GM19025 (cell line): ENCODE measurements at regions not wholly inside any gene's neighbourhood (a gene's known extent, or its start where the extent isn't known, plus 50 kb on each side); places are given as distances from the start of the nearest gene placed in this dataset.

Source experiments
- ATAC-seq: cut with Tn5 transposase; IDR thresholded peaks from one replicate; pipeline ENCODE4 v1.9.1; 2021; ENCODE audit warnings: mild to moderate bottlenecking, low read depth, moderate library complexity; ENCODE audit not compliant: unreplicated experiment

- no peak for ATAC-seq
Observed at GRCh38 chr16:49084628-49085390, 196.8 kb downstream of the CBLN1 start.

- no peak for ATAC-seq
Observed at GRCh38 chr16:49081554-49081953, 200.1 kb downstream of the CBLN1 start.

GRCh38 chr16:49081086-49081485, 200.6 kb downstream of the CBLN1 start:
- no peak for ATAC-seq

- ATAC-seq: no peak
Observed at GRCh38 chr16:49078571-49078970, 203.1 kb downstream of the CBLN1 start.

- ATAC-seq: no peak
Observed at GRCh38 chr16:49078104-49078503, 203.5 kb downstream of the CBLN1 start.

- no peak for ATAC-seq
Observed at GRCh38 chr16:49075709-49076108, 205.9 kb downstream of the CBLN1 start.

GRCh38 chr16:49068224-49068623, 213.4 kb downstream of the CBLN1 start:
- no peak for ATAC-seq

GRCh38 chr16:49067776-49068175, 213.9 kb downstream of the CBLN1 start:
- no peak for ATAC-seq

- ATAC-seq: no peak
Observed at GRCh38 chr16:49061137-49061714, 220.4 kb downstream of the CBLN1 start.

- ATAC-seq: no peak
Observed at GRCh38 chr16:49060728-49061127, 220.9 kb downstream of the CBLN1 start.

- no peak for ATAC-seq
Observed at GRCh38 chr16:49058382-49058781, 223.3 kb downstream of the CBLN1 start.

- no peak for ATAC-seq
Observed at GRCh38 chr16:49057936-49058335, 223.7 kb downstream of the CBLN1 start.

GRCh38 chr16:49057391-49057790, 224.2 kb downstream of the CBLN1 start:
- no peak for ATAC-seq

GRCh38 chr16:49056546-49056945, 225.1 kb downstream of the CBLN1 start:
- ATAC-seq: no peak

GRCh38 chr16:49055824-49056545, 225.7 kb downstream of the CBLN1 start:
- ATAC-seq: no peak

GRCh38 chr16:49055291-49055690, 226.3 kb downstream of the CBLN1 start:
- no peak for ATAC-seq

GRCh38 chr16:49054606-49055005, 227.0 kb downstream of the CBLN1 start:
- no peak for ATAC-seq

- no peak for ATAC-seq
Observed at GRCh38 chr16:49052846-49053245, 228.8 kb downstream of the CBLN1 start.

GRCh38 chr16:49051576-49051975, 230.1 kb downstream of the CBLN1 start:
- no peak for ATAC-seq

- ATAC-seq: no peak
Observed at GRCh38 chr16:49050607-49051006, 231.0 kb downstream of the CBLN1 start.

GRCh38 chr16:49049644-49050043, 232.0 kb downstream of the CBLN1 start:
- ATAC-seq: no peak

GRCh38 chr16:49049191-49049590, 232.4 kb downstream of the CBLN1 start:
- no peak for ATAC-seq
